ENCODE measurements at regions not wholly inside any gene's neighbourhood (a gene's known extent, or its start where the extent isn't known, plus 50 kb on each side); places are given as distances from the start of the nearest gene placed in this dataset.

DNA sequence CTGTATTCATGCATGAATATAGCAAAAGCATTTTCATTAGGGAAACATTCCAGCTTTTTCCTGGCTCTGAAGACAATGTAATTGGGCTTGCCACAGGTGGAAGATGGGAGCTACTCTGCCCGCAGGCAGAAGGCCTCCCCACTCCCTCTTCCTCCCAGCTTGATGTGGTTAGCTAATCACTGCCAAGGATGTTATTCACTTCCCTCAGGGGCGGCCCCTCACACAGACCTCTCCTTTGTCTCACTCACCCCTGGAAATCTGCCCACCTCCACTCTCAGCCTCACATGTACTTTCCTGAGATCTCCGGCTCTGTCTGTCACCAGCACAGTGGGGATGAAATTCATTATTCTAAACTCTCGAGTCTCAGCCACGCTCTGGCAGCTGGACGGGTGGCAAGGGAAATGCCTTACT, 100.7 kb downstream of the ANKRD60 start:
- TF ChIP-seq, protein P1, sequence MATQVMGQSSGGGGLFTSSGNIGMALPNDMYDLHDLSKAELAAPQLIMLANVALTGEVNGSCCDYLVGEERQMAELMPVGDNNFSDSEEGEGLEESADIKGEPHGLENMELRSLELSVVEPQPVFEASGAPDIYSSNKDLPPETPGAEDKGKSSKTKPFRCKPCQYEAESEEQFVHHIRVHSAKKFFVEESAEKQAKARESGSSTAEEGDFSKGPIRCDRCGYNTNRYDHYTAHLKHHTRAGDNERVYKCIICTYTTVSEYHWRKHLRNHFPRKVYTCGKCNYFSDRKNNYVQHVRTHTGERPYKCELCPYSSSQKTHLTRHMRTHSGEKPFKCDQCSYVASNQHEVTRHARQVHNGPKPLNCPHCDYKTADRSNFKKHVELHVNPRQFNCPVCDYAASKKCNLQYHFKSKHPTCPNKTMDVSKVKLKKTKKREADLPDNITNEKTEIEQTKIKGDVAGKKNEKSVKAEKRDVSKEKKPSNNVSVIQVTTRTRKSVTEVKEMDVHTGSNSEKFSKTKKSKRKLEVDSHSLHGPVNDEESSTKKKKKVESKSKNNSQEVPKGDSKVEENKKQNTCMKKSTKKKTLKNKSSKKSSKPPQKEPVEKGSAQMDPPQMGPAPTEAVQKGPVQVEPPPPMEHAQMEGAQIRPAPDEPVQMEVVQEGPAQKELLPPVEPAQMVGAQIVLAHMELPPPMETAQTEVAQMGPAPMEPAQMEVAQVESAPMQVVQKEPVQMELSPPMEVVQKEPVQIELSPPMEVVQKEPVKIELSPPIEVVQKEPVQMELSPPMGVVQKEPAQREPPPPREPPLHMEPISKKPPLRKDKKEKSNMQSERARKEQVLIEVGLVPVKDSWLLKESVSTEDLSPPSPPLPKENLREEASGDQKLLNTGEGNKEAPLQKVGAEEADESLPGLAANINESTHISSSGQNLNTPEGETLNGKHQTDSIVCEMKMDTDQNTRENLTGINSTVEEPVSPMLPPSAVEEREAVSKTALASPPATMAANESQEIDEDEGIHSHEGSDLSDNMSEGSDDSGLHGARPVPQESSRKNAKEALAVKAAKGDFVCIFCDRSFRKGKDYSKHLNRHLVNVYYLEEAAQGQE (IDR thresholded peaks at IDR 0.05; ENCODE audit: unreplicated experiment), result no peak
- TF ChIP-seq ZNF331 (CRISPR knock-in tag; IDR thresholded peaks at IDR 0.05; ENCODE audit: low read depth) (no peak), CREB1 (CRISPR knock-in tag; IDR thresholded peaks at IDR 0.05; ENCODE audit: low read depth) (no peak), STAT1 (IDR thresholded peaks at IDR 0.05; ENCODE audit: unreplicated experiment) (no peak), EZH2phosphoT487 (IDR thresholded peaks at IDR 0.05; ENCODE audit: unreplicated experiment) (no peak), EZH2 (IDR thresholded peaks at IDR 0.05; ENCODE audit: low read depth, unreplicated experiment) (no peak), ETS1 (IDR thresholded peaks at IDR 0.05) (no peak)
- TF ChIP-seq, protein P2, sequence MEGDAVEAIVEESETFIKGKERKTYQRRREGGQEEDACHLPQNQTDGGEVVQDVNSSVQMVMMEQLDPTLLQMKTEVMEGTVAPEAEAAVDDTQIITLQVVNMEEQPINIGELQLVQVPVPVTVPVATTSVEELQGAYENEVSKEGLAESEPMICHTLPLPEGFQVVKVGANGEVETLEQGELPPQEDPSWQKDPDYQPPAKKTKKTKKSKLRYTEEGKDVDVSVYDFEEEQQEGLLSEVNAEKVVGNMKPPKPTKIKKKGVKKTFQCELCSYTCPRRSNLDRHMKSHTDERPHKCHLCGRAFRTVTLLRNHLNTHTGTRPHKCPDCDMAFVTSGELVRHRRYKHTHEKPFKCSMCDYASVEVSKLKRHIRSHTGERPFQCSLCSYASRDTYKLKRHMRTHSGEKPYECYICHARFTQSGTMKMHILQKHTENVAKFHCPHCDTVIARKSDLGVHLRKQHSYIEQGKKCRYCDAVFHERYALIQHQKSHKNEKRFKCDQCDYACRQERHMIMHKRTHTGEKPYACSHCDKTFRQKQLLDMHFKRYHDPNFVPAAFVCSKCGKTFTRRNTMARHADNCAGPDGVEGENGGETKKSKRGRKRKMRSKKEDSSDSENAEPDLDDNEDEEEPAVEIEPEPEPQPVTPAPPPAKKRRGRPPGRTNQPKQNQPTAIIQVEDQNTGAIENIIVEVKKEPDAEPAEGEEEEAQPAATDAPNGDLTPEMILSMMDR (conservative IDR thresholded peaks at IDR 0.05; ENCODE audit: low read depth in 2 of 2), result no peak
